22Rv1 (cell line): ENCODE measurements at regions not wholly inside any gene's neighbourhood (a gene's known extent, or its start where the extent isn't known, plus 50 kb on each side); places are given as distances from the start of the nearest gene placed in this dataset.

Experiments used
- CTCF ChIP-seq: fragments of 450-650 bp; IDR thresholded peaks from 2 replicates; pipeline ENCODE4 v1.5.1; 2017; ENCODE audit warnings: mild to moderate bottlenecking
- ZFX ChIP-seq: fragments of 450-650 bp; IDR thresholded peaks from 2 replicates; pipeline ENCODE4 v1.6.1; 2017; ENCODE audit warnings: antibody characterized with exemption, borderline replicate concordance

GRCh38 chr11:45344028-45344427 is 57.9 kb upstream of the SYT13 start:
- no peak for TF ChIP-seq CTCF
- TF ChIP-seq ZFX = no peak
